Dedifferentiated amniotic fluid mesenchymal stem cell (primary cell): ENCODE measurements at regions not wholly inside any gene's neighbourhood (a gene's known extent, or its start where the extent isn't known, plus 50 kb on each side); places are given as distances from the start of the nearest gene placed in this dataset.

Experiments used
- DNase-seq: peaks from one replicate; pipeline ENCODE4 v3.0.0-alpha.2; 2016; ENCODE audit errors: extremely low spot score

DNA sequence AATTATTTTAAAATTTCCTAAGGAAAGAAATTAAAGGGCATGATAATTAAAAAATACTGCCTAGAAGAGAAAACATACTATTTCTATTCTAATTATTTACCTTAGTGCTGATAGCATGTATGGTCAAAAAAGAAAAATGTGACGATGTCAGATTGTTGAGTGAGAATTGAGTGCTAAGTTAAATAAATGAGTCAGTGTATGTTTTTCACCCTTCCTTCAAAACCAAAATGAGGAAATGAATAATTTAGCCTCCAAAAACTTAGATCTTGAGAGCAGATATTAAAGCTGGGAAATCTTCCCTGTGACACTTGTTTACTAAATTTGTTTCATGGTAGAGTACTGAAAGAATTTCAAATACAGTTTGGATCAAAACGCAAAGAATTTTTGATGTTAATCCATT, 58.6 kb upstream of the NYAP2 start:
- no peak for DNase-seq

- DNase-seq, result peak; percentile 44
Observed at GRCh38 chr2:225337183-225337582, 62.3 kb upstream of the NYAP2 start.

- DNase-seq, result no peak
Observed at GRCh38 chr2:225334514-225334913, 65.0 kb upstream of the NYAP2 start.

- DNase-seq, result no peak
Observed at GRCh38 chr2:225328192-225328591, 71.3 kb upstream of the NYAP2 start.

GRCh38 chr2:225326969-225327368, 72.5 kb upstream of the NYAP2 start:
- DNase-seq, result no peak

DNA sequence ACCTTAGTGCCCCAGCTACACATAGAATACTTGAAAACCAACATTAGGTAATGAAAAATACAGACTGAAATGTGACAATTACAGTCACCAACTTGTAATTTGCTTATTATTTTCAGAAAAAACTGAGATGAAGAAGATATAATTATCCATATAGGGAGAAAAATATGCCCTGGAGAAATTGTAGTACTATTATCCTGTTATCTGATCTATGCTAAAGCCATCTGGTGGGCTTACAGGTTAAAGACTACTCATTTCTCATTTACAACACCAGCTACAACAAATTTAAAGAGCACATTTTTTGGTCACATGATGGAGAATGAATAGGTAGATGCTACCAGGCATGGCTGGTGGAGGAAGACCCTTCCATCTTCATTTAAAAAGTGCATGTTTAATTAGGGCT, 79.6 kb upstream of the NYAP2 start:
- DNase-seq, result no peak

GRCh38 chr2:225318440-225318839, 81.1 kb upstream of the NYAP2 start:
- no peak for DNase-seq

GRCh38 chr2:225317186-225317585, 82.3 kb upstream of the NYAP2 start:
- DNase-seq, result no peak

DNA sequence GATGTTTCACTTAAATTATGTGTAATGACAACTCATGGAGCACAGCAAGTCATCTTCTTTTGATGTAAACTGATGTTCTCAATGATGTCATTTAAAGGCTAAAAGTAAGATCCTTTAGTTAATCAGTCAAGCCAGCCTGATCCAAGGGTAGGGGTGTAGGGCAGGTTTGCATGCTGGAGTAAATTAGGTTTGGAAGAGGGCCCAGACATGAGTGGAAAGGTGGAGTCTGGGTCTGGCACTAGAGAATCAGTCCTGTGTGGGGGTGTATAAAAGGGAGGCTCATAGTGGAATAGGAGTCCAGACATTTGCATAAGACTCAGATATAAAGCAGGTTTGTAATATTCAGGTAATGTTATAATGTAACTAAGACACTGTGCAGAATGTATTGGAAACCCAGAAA, 88.8 kb upstream of the NYAP2 start:
- no peak for DNase-seq

GRCh38 chr2:225309516-225309915, 90.0 kb upstream of the NYAP2 start:
- DNase-seq, result no peak

GRCh38 chr2:225296951-225297350, 102.6 kb upstream of the NYAP2 start:
- no peak for DNase-seq

- DNase-seq, result no peak
Observed at GRCh38 chr2:225295102-225295501, 104.4 kb upstream of the NYAP2 start.

GRCh38 chr2:225293638-225294037, 105.9 kb upstream of the NYAP2 start:
- DNase-seq, result no peak

DNA sequence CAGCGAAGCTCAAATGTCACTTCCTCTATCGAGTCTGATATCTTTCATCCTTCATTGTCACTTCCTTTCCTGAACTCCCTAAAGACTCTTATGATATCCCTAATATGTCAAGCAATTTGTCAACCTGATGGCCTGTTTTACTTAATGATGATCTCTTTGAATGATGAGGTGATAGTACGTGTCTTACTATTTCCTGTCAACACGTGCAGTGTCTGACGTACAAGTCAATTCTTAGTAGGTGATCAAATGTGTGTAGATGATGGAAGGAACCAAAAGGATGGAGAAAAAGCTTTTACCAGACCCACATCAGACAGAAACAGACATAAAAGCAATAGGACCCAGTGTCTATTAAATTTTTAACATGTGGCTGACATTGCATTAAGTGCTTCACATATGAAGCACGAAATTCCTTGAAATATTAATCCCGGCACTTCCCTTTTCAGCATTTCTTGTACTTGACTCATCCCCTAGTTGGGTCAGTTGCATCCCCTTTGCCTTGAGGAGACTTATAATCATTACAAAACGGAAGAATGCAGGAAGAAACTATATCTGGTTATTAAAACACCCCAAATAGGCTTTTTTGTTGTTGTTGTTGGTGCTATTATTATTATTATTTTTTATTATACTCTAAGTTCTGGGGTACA, 108.6 kb upstream of the NYAP2 start:
- DNase-seq, result no peak

DNA sequence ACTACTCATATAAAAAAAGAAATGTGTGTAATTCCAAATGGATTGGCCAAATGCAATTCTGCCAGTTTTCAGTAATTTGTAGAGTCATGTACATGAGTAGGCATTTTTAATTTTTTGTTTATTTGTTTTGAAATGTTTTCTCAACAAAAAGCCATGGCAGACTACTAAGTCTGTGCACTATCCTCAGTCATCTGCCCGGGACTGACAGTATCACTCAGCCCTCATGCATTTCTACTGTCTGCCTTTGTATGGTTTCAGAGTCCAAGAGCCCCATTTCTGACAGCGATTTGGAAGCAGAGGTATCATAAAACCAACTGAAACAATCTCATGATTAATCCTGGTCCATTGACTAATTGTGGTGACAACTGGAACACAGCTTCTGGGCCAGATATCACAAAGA, 109.9 kb upstream of the NYAP2 start:
- no peak for DNase-seq

- no peak for DNase-seq
Observed at GRCh38 chr2:225288986-225289385, 110.5 kb upstream of the NYAP2 start.

DNA sequence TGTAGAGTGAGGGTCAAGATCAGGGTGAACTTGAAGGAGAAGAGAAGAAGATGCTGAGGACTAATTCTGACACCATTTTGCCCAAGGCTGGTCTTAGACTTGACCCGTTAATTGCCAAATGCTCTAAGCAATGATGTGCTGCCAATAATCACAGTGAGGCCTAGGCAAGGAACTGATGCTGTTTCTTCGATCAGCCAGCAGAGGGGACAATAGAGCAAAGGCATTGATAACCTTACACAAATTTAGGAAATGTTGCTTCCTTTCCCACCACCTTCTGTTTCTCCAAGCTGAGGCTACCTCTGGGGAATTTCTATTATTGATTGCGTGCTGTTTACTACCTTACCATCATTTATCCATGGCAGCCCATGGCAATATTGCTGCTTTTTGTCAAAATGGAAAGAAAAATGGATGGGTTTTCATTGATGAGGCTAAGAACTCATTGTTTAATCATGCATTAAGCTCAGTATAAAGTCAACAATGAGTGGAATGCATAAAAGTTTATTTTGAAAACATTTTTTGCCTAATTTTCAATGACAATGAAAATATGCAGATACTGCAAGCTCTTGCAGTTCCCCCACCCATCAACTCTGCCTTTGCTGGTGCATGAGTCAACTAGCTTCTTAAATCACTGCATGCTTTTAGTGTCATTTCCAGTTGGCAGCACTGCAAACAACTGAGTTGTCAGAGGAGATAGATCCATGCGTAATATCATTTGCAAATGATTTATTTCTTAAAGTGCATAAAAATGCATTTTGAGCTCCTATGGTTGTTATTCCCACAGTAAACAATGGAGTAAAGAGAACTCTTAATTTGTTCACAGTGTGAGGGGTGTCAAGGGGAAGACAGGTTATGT, 116.4 kb upstream of the NYAP2 start:
- DNase-seq, result no peak

- DNase-seq, result no peak
Observed at GRCh38 chr2:225276207-225276606, 123.3 kb upstream of the NYAP2 start.

DNA sequence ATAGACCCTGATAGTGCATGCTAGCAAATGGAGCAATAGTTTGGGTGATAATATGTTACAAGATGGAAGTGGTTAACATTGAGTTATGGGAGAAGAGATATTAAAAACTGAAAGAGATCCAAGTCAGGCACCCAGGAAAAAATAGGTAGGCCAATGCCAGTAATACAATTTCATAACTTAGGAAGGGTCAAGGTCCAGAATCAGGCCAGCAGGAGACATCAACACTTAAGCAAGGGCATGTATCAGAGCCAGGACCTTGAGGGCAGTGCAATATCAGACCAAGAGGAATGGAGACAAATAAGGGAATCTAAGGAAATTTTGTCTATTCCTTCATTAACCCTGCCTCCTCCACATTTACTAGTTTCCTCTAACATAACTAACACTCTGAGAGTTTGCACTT, 124.1 kb upstream of the NYAP2 start:
- DNase-seq, result no peak

DNA sequence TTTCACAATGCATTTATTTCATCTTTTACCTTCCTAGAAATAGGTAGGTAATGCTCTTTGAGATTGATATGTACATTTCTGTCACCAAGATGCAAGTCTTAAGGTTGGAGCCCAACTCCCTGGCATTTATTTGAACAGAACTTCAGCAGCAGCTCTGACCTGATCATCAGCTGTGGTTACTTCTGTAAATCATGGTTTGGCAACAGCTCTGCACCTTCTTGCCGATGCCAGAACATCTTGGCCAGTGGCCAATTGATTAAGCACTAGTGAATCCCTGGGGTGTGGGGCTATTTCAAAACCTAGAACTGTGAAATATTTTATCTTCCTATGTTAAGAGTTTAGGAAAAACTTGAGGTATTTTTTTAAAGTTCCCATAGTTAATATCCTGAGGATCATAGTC, 124.8 kb upstream of the NYAP2 start:
- DNase-seq, result no peak

GRCh38 chr2:225272173-225272572, 127.3 kb upstream of the NYAP2 start:
- no peak for DNase-seq

DNA sequence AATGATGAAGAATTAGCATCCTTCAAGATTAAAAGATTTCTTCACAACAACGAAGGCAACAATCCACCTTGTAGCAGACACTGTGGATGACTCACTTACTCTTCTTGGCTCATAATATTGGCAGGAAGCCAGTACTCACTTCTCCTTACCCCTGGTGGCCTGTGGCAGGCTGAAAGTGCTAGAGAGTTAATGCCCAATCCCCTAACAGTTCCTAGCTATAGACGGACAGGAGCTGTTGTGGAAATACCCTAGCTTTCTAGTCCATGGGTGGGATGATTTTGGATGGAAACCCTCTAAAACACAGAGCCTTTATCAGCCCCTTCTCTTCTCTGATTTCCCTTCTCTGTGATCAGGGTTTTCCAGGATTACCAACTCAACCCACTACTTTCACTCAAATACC, 128.6 kb upstream of the NYAP2 start:
- no peak for DNase-seq

- DNase-seq, result no peak
Observed at GRCh38 chr2:225270053-225270452, 129.5 kb upstream of the NYAP2 start.

GRCh38 chr2:225254363-225254762, 145.1 kb upstream of the NYAP2 start:
- no peak for DNase-seq
